ENCODE measurements at regions not wholly inside any gene's neighbourhood (a gene's known extent, or its start where the extent isn't known, plus 50 kb on each side); places are given as distances from the start of the nearest gene placed in this dataset.
A peak's percentile ranks its signal among the peaks of the same experiment; 100 is the strongest.
"Not testable (repeated sequence)": the region's sequence is repeated elsewhere in the genome, so short reads cannot be mapped to it uniquely, and the experiment has no call there.

DNA sequence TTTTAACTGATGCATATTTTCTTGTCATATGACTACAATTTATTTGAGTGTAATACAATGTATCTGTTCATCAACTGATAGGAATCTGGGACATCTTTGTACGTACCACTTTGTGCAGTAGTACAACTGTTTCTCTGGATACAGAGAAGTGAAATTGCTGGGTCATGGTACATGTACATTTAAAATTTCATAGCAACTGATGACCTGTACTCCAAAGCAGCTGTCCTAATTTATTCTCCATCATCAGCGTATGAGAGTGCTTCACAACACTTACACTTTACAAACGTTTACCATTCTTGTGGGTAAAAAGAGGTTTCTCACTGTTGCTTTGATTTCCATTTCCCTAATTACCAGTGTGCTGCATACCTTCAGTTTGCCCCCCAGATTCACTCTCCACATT lies 552.8 kb upstream of the CADM1 start:
- no peak for DNase-seq

DNA sequence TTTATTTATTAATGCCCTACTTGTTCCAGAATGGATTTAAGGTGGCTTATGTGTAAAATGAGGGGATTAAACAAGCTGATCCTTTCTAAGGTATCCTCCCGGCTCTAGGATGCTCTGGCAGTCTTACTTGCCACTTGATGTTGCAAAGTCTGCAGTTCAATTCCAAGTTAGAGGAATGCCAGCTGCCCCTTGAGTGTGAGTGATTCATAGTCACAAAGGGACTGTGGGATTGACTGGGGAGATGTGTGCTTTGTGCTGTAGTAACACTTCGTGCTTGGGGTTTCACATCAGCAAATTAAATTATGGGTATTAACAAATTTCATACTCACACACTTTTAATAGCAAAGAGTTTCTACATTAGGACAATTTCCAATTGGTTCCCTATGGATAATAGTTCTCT lies 550.8 kb upstream of the CADM1 start:
- no peak for DNase-seq

DNA sequence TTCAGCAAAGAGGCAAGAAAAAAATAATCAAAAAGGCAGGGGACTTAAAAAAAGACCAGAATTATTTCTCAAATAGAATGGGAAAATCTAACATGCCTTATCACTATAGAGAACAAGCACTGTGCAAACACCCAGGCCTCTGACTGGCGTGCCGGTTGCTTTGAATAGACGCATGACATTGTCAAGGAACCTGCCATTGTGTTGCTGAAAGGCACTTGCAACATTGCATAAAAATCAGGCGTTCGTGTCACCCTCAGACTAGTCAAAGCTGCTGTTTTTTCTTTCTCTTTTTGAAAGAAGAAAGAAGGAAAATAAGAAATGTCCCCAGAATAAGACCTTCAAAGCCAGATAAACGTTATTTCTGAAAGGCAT lies 549.3 kb upstream of the CADM1 start:
- DNase-seq: no peak

DNA sequence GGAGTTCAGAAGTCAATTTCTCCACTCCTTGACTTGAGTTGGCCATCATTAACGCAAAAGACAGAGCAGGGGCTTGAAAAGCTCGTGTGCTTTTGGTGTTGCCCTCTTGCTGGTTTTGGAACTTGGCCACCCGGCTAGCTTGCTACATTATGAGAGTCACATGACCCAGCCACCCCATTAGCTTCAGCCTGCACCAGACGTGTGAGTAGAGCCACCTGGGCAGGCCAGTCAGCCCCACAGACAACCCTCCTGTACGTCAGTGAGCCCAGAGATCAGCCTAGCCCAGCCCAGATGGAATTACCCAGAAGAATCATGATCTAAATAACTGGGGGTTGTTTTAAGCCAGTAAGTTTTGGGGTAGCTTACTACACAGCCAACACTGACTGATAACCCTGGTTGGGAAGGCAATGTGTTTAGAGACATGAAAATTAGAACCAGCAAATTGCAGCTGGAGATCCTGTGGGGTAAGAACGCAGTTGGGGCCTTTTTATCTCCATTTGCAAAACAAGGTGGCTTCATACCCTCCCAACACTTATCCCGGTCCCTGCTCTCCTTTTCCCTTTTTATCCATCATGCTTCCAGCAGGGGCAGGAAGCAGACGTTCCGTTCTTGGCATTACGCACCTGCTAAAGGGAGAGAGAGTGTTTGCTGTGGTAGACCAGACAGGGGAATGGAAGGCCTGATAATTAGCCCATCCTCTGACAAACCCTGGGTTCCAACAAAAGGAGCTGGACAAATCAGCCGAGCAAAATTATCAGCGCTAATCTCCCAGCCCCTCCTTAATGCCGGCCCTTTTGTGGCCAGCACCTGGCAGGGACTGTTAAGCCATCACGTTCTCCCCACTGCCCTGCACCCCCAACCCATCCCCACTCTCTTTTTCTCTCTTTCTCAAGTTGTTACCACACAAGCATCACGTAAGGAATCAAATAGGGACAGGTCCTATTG lies 548.7 kb upstream of the CADM1 start:
- no peak for DNase-seq

DNA sequence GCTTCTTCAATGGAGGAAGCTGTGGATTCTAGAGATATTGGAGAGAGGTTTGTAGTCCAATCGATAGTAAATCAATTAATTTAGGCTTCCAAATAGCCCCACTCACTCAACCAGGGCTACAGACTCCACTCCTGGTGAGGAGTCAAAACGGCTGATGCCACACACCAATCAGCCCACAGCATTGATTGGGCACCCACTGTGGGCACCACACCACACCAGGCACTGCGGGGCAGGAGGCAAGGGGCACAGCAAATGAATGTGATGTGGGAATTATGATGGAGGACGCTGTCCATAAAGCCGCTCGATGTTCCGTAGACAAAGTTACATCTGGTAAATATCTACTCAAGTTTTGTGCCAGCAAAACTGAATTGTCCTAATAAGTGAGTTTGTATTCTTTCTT lies 547.3 kb upstream of the CADM1 start:
- DNase-seq: no peak

DNA sequence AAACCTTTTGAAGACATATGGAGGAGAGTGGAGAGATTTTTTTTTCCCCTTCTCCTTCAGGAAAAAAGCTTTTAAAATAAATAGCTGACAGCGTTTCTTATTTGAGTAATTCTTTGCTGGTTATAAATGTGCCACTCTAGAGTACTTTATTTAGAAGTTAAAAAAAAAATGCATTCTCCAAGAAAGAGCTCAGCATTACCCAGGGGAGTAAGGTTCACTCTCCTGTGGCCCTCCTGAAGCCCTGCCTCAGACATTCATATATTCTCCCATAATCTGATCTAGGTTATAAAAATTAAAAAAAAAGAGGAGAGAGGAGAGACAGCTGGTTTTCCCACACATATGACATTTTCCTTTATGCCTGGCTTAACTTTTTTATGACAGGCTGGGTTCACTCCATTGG lies 545.2 kb upstream of the CADM1 start:
- DNase-seq: no peak

DNA sequence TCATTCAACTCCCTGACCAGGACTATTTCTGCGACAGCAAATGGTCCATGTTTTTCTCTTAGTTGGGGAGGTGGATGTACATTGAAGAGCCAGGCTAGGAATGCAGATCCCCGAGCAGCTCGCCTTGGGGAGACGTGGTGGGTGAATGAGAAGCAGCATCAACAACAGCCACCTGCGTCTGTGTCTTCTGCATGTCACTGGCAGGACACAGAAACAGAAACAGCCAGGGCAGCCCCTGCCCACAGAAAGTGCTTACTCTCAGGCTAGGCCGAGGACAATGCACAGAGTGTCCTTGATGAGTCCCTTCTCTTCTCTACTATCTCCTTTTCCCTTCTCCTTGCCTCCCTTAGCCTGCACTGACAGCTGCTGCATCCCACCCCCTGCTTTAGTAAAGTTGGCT lies 541.9 kb upstream of the CADM1 start:
- DNase-seq: no peak

DNA sequence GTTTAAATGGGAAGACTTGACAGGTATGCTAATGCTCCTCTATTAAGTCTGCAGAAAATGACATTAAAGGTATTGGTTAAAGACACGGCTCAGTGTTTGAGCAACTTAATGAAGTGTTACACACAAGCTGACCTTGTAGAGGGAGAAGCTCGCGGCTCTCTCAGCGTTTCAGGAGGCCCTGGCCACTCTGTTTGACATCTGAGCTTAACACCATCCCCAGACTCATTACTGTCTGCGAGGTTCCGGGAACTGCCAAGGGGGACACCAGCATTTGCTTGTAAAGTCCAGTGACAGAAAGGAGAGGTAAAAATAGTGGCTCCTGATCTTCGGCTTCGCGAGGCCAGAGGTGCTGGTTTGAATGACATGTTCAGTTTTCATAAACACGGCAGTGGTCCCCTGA lies 540.7 kb upstream of the CADM1 start:
- no peak for DNase-seq

DNA sequence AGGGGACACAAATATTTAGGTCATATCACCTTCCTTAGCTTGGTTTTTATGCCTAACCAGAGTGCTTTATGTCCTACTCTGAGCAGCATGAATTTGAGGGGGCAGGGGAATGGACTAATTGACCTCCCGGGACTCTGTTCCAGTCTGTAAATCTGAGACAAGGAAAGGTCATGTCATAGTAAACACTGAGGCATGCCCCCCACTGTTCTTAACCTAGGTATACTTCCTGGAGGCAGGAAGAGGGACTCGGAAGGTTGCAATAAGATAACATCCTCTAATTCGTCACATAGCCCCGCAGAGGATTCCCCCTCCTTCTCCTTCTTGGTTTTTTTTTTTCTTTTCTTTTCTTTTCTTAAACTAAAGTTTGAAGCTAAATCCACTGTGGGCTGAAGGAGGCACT lies 540.3 kb upstream of the CADM1 start:
- no peak for DNase-seq

DNA sequence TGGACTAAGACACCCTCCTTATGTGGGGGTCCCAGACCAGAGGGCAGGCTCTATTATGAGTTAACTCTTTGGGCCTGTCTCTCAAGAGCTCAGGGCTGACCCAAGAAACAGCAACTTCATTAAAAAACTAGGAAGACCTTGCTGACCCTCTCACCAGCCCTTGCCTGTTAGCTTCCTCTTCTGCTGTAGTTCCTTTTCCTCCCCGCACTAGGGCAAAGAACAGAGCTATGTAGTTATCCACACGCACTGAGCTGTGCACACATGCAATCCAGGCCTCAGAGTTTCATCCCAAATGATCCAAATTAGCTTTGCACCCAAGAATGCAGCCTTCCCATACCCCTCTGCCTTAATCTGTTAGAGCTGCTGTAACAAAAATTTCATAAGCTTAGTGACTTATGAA lies 539.6 kb upstream of the CADM1 start:
- DNase-seq: no peak

DNA sequence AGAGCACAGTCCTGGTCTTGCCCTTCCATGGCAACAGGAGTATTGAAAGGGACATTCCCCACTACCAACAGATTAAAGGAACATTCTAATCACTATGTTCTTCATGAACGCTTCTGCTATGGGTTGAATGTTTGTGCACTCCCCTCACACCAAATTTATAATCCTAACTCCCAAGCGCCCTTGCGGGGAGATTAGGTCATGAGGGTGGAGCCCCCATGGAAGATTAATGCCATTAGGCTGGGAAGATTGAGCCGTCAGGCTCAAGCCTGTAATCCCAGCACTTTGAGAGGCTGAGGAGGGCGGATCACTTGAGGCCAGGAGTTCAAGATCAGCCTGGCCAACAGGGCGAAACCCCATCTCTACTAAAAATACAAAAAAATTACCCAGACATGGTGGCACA lies 538.8 kb upstream of the CADM1 start:
- not testable (repeated sequence) for DNase-seq

DNA sequence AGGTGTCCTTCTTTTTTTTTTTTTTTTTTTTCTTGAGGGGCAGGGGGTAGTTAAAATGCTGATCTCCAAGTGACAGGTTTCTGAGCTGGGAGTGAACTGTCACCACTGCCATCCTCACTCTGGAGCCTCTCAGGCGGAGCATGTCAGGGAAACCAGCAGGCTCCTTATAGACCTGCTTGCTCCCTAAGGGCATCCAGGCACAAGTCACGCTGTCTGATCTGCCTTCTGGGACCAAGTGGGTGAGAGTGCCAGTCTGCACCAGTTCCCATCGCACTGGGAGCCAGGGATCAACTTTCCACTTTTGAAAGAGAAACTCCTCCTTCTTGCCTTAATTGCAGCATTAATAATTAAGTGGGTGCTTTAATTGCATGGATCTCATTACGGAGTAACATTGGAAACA lies 537.9 kb upstream of the CADM1 start:
- DNase-seq: no peak

DNA sequence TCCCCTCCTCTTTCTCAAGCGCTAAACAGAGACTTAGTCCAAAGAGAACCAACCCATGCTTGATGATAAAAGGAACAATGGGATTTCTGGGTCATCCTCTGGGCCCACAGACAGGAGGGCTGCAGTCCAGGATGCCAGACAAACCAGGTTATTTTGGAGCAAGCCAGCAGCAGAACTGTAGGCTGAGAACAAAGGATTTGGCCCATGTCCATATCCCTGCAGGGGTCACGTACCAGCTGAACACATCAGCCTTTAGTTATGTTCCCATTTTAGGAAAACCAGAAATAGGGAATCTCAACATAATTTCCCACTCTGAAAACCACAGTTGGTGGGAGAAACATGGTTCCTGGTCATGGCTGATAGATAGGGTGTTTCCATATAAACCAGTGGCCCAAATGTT lies 533.6 kb upstream of the CADM1 start:
- DNase-seq: no peak

DNA sequence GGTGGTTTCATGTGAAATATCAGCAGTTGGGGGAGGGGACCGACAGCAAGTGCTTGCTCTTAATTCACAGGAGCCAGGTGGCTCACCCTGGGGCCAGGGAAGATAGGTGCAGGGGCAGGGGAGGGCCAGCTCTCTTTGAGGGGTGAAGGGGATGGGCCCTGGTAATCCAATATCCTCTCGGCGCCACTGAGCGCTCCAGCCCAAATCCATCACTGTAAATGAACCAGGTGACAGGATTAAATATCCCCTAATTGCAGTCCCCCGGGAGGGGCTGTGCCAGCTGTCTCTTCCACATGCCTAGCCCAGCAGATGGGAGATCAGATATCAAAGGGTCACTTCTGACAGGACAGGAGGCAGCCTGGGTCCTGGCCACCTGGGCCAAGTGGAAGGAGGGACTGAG lies 531.8 kb upstream of the CADM1 start:
- no peak for DNase-seq

DNA sequence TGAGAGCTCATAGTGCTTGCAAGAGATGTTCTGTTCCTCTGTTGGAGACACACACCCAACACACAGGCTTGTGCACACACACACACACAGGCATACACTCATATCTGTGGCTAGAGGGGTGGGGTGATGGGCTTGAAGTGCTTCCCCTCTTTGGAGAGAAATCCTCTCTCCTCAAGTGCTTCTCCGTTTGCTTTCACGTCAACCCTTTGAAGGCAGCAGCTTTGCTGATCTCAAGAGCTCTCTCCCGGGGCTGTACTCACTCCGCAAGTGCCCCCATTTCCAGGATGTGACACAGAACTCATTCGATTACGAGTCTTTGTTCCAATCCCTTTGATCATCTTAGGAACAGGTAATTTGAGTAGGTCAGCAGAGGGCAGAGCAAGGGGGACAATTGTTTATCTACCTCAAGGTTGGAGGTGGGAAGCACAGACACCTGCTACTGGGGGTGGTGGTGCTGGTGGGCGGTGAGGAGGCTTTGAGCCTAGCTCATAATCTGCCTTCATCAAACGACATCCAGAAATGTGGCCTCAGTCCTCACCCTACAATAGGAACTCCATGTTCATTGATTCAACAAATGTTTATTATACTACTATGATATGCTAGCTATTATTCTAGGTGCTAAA lies 529.8 kb upstream of the CADM1 start:
- DNase-seq: no peak

DNA sequence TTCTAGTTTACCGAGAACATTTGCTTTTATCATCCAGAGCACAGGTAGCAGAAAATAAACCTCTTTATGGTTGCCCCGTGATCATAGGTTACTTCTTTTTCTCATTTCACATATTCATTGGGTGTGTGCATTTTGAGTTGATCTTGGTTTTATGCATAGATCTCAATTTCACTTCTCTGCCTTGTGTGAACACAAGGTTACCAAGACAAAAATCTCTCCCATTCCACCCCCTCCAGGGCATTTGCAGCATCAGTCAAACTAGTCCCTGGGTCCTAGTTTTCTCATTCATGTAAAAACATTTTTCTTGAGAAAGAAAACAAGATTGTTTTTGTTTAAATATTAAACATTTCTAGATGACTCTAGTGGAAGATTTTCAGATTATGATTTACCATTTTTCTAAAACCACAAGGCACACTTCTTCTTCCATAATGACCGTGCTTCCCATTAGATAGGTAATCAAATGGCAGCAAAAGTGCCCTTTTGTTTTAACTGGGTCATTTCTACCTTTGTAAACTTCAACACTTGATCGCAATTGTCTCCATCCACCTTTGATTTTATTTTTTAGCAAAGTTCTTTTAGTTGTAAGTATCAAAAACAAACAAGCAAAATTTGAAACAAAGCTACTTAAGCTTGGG lies 526.6 kb upstream of the CADM1 start:
- no peak for DNase-seq

DNA sequence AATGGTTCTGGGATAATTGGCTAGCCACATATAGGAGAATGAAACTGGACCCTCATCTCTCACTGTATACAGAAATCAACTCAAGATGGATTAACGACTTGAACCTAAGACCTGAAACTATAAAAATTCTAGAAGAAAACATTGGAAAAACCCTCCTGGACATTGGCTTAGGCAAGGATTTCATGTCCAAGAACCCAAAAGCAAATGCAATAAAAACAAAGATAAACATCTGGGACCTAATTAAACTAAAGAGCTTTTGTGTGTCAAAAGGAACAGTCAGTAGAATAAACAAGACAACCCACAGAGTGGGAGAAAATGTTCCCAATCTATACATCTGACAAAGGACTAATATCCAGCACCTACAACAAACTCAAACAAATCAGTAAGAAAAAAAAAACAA lies 524.3 kb upstream of the CADM1 start:
- not testable (repeated sequence) for DNase-seq

DNA sequence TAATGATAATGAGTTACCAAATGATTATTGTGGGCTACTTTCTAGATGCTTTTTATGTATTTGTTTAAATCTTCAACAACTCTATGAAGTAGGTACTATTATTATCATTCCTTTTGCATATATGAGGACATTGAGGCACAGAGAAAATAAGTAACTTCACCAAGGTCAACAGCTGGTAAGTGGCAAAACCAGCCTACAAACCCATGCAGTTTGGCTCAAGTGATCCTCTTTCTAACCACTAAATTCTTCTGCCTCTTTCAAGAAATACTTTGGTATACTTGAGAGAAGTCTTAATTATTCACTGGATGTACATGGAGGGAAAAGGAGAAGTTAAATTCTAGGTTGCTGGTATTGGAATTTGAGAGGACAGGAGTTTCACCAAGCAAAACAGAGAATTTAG lies 495.2 kb upstream of the CADM1 start:
- DNase-seq: no peak

DNA sequence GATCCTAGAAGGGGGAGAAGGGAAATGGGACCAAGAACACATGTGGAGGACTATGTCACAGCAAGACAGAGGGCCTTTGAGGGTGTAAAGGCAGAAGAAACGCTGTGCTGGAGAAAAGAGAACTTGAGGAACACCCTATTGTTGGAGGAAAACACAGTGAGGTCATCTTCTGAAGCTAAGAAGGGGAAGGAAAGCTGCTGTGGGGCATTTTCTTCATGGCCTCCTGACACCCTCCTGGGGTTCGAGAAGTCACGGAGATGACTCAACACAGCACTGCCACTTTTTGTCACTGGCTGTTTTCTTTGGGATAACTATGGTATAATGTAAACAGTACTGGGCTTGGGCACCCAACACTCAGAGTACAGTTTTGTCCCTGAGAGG lies 492.6 kb upstream of the CADM1 start:
- no peak for DNase-seq

DNA sequence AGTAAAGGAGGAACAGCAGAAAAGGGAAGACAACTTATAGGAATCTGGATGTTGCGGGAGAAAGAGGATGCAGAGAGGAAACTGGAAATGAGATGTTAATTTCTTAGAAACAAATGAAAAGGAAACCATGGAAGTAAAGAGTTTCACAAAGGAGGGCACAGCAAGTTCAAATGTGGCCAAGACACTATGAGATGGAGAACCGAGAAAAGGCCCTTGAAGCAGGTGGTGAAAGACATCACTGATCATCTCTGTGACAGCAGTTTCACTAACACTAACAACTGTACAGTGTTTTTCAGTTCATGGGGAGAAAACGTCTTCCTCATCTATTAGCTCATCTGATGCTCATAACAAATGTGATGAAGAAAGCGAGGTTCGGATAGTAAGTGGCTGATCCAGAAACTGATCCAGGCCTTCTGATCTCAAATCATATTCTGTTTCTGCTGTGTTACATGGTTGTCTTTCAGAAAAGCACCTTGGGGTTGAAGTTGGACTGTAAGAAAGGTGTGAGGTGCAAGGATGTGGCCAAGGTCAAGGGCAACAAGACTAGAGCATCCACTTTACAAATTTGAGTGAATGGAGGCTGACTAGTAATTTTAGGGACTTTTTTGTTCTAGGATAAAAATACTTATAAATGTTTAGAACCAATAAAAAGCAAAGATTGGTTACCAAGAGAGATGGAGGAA lies 492.1 kb upstream of the CADM1 start:
- no peak for DNase-seq

DNA sequence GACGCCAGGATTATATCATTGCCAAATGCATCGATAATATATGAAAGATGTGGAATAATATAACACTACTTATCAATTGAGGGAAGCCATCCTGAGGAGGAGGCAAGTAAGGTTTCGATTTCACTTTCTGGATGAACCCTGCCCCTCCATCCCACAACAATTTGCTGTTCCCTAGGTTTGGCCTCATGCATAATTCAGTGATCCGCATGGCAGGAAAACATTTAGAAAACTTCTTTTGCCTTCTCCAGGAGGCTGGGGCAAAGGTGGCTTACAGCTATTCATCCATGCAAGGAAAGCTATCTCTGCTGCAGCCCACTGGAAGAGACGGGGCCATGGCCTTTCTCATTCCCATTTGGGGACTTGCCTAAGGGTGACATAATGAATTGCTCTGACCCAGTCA lies 489.4 kb upstream of the CADM1 start:
- DNase-seq: no peak

DNA sequence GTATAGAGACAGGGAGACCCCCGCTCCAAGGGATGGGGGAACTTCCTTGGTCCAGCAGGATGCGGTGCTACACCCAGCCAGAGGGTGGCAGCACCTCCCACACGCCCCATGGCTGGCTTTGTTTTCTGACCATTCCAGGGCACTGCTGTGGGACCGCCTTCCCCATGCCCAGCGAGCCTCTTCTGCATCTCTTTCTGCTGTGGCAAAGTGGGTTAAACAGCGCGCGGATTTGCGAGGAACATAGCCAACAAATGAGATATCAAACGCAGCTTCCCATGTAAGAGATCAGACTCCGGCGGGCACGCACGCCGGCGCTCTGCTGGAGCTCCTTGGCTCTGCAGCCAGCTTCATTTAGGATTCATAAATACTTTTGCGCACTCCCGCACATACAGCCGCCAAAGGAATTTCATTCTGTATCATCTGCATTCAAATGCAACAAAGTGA lies 485.8 kb upstream of the CADM1 start:
- DNase-seq: peak; percentile 41

DNA sequence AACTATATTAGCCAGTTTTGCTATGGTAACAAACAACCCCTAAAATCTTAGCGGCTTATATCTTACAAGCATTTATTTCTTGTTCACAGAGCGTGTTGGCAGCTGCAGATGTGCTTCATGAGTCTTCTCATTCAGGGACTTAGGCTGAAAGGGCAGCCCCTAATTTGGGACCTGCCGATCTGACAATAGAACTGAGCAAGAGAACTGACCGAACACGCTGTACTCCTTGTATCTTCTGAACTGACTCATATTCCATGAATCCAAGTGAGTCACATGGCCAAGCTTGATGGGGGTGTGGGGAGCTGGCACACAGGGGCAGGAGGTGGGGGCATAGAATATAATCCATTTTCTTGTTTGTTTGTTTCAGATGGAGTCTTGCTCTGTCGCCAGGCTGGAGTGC lies 481.7 kb upstream of the CADM1 start:
- no peak for DNase-seq

DNA sequence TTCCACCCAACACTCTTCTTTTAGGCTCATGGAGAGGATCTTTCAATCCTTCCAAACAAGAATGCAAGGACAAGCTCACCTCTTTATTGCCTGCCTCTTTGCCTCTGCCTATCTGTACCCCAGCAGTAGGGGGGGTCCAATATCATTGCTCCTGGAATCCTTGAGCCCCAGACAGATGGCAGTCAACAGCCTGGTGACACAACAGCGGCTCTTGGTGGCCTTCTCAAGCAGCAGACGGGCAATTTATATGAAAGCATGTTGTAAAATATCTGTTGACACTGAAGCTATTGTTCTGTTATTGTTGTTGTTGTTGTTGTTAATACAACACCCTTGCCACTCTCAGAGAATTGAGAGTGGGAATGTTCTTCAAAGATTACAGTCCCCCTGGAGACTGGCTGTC lies 480.0 kb upstream of the CADM1 start:
- DNase-seq: no peak

All from left hindlimb (tissue), 1 donor.